ENCODE measurements at regions not wholly inside any gene's neighbourhood (a gene's known extent, or its start where the extent isn't known, plus 50 kb on each side); places are given as distances from the start of the nearest gene placed in this dataset.

GRCh38 chr14:44567997-44568396 lies 60.9 kb upstream of the FSCB start:
- TF ChIP-seq CTCF (conservative IDR thresholded peaks at IDR 0.05): no peak
- no peak for DNase-seq (ENCODE audit: extremely low spot score, unreplicated experiment)
- Mint-ChIP-seq H3K36me3 (no peaks in the 10 kb centered on the region), H3K4me1 (ENCODE audit: unreplicated experiment) (no peaks in the 10 kb centered on the region), H3K27me3 (no peaks in the 10 kb centered on the region), H3K4me3 (no peak overlapping the region), H3K27ac (no peak overlapping the region), H3K9me3 (peaks cover 4% of the 10 kb centered on the region)

- TF ChIP-seq CTCF (conservative IDR thresholded peaks at IDR 0.05): no peak
- no peak overlapping the region for H3K27ac Mint-ChIP-seq
- no peaks in the 10 kb centered on the region for H3K27me3 Mint-ChIP-seq
- no peak for DNase-seq (ENCODE audit: extremely low spot score, unreplicated experiment)
- H3K36me3 Mint-ChIP-seq: no peaks in the 10 kb centered on the region
- H3K9me3 Mint-ChIP-seq: peaks cover 4% of the 10 kb centered on the region
- H3K4me3 Mint-ChIP-seq: no peak overlapping the region
- no peaks in the 10 kb centered on the region for H3K4me1 Mint-ChIP-seq (ENCODE audit: unreplicated experiment)
These were observed 58.9 kb upstream of the FSCB start for GRCh38 chr14:44565968-44566367.

- Mint-ChIP-seq H3K27me3 (no peaks in the 10 kb centered on the region), H3K36me3 (no peaks in the 10 kb centered on the region), H3K27ac (no peak overlapping the region), H3K4me1 (ENCODE audit: unreplicated experiment) (no peaks in the 10 kb centered on the region), H3K9me3 (peaks cover 4% of the 10 kb centered on the region), H3K4me3 (no peak overlapping the region)
- no peak for DNase-seq (ENCODE audit: extremely low spot score, unreplicated experiment)
- no peak for TF ChIP-seq CTCF (conservative IDR thresholded peaks at IDR 0.05)
These were observed 57.8 kb upstream of the FSCB start for GRCh38 chr14:44564908-44565307.
